Upper lobe of left lung (tissue), 6 donors: ENCODE measurements at regions not wholly inside any gene's neighbourhood (a gene's known extent, or its start where the extent isn't known, plus 50 kb on each side); places are given as distances from the start of the nearest gene placed in this dataset.

ENCODE experiments used
- ATAC-seq, 2 donors: fragments of 200-7000 bp; cut with Tn5 transposase; one replicate each; pipeline ENCODE4 v1.9.1; 2022; ENCODE audit warnings: mild to moderate bottlenecking in 2 of 2, moderate library complexity in 2 of 2; ENCODE audit not compliant: low FRiP score in 2 of 2
- DNase-seq, 2 donors: peaks; one replicate each; pipeline ENCODE4 v3.0.0-alpha.2; 2019 to 2020
- H3K27ac ChIP-seq, 4 donors: fragments of 200-600 bp; sonication (generic); one replicate each; pipeline ENCODE4 v1.5.1; 2016 to 2019
- H3K27me3 ChIP-seq, 4 donors: fragments of 200-600 bp; sonication (generic); one replicate each; pipeline ENCODE4 v1.5.1; 2017 to 2019
- H3K36me3 ChIP-seq, 4 donors: fragments of 200-600 bp; sonication (generic); one replicate each; pipeline ENCODE4 v1.5.1; 2016 to 2019
- H3K4me1 ChIP-seq, 4 donors: fragments of 200-600 bp; sonication (generic); one replicate each; pipeline ENCODE4 v1.5.1; 2018 to 2019
- H3K4me3 ChIP-seq, 4 donors: fragments of 200-600 bp; sonication (generic); one replicate each; pipeline ENCODE4 v1.5.1; 2017 to 2019; ENCODE audit warnings: mild to moderate bottlenecking in 2 of 4, moderate library complexity in 1 of 4
- H3K9me3 ChIP-seq, 4 donors: fragments of 200-600 bp; sonication (generic); one replicate each; pipeline ENCODE4 v1.5.1; 2018 to 2019
- CTCF ChIP-seq, 6 experiments: fragments of 450-650 bp in 4 of 6; fragments of 200-600 bp in 2 of 6; sonication (generic) in 2 of 6; IDR thresholded peaks; one replicate each; pipeline ENCODE4 v1.5.1; 2016 to 2019; ENCODE audit warnings: antibody characterized with exemption in 6 of 6
- EP300 ChIP-seq, 4 donors: sonication (generic); formaldehyde crosslinking; IDR thresholded peaks; one replicate each; pipeline ENCODE4 v1.5.1; 2017; ENCODE audit warnings: antibody characterized with exemption in 4 of 4, control low read depth in 2 of 4
- POLR2A ChIP-seq, 4 donors: fragments of 450-650 bp; IDR thresholded peaks; one replicate each; pipeline ENCODE4 v1.5.1; 2016 to 2017; ENCODE audit warnings: antibody characterized with exemption in 4 of 4, mild to moderate bottlenecking in 2 of 4
- POLR2AphosphoS5 ChIP-seq, 2 donors: sonication (generic); formaldehyde crosslinking; IDR thresholded peaks; one replicate each; pipeline ENCODE4 v1.5.1; 2017; ENCODE audit warnings: antibody characterized with exemption in 2 of 2
- WGBS, 2 donors: methylation state at CpG; one replicate each; pipeline ENCODE4 v1.1.5; 2017 to 2018; 5-methylcytosine and 5-hydroxymethylcytosine counted together
- donor health status: DM: no; HTN: no; CAD: no; lungs with moderate emphysema.
- donor health status: DM: no; HTN: yes; CAD: no; lungs with severe emphysema.

GRCh38 chr2:147027436-147027835 lies 817.4 kb upstream of the ACVR2A start:
- H3K27me3 ChIP-seq: no peaks in the 10 kb centered on the region
- H3K36me3 ChIP-seq: no peaks in the 10 kb centered on the region
- ATAC-seq (no peak), DNase-seq (no peak)
- H3K4me3 ChIP-seq: no peak overlapping the region
- H3K9me3 ChIP-seq: peaks cover 0 to 8% (median 6%) of the 10 kb centered on the region in 4 donors
- TF ChIP-seq POLR2A (IDR thresholded peaks at IDR 0.05) (no peak), POLR2AphosphoS5 (IDR thresholded peaks at IDR 0.05) (no peak), CTCF (IDR thresholded peaks at IDR 0.05) (no peak), EP300 (IDR thresholded peaks at IDR 0.05) (no peak)
- H3K4me1 ChIP-seq: peaks cover 0 to 7% (median 0%) of the 10 kb centered on the region in 4 donors
- WGBS, 2 donors: 42 to 68% methylated on average over 1 of the region's 1 CpG
- no peak overlapping the region for H3K27ac ChIP-seq

GRCh38 chr2:147026664-147027295 lies 818.0 kb upstream of the ACVR2A start:
- H3K27ac ChIP-seq: no peak overlapping the region
- peaks cover 0 to 10% (median 6%) of the 10 kb centered on the region in 4 donors for H3K9me3 ChIP-seq
- no peaks in the 10 kb centered on the region for H3K36me3 ChIP-seq
- 40 to 59% methylated on average over 2 of the region's 2 CpGs for WGBS, 2 donors
- H3K4me3 ChIP-seq: no peak overlapping the region
- ATAC-seq (peak in 1 of 2 donors; percentile 35), DNase-seq (no peak)
- peaks cover 0 to 7% (median 0%) of the 10 kb centered on the region in 4 donors for H3K4me1 ChIP-seq
- TF ChIP-seq POLR2A (IDR thresholded peaks at IDR 0.05): no peak
- peak in 1 of 2 donors; percentile 11 for TF ChIP-seq POLR2AphosphoS5 (IDR thresholded peaks at IDR 0.05)
- TF ChIP-seq CTCF (IDR thresholded peaks at IDR 0.05): no peak
- no peak for TF ChIP-seq EP300 (IDR thresholded peaks at IDR 0.05)
- no peaks in the 10 kb centered on the region for H3K27me3 ChIP-seq

- ATAC-seq (peak in 1 of 2 donors; percentile 60), DNase-seq (no peak)
- Histone ChIP-seq H3K27me3 (no peaks in the 10 kb centered on the region), H3K27ac (no peak overlapping the region), H3K4me3 (no peak overlapping the region), H3K36me3 (no peaks in the 10 kb centered on the region), H3K4me1 (peaks cover 0 to 7% (median 0%) of the 10 kb centered on the region in 4 donors), H3K9me3 (peaks cover 0 to 10% (median 6%) of the 10 kb centered on the region in 4 donors)
- TF ChIP-seq POLR2A (IDR thresholded peaks at IDR 0.05) (no peak), POLR2AphosphoS5 (IDR thresholded peaks at IDR 0.05) (peak in 1 of 2 donors; percentile 15)
- 50% methylated on average over 1 of the region's 1 CpG for WGBS, 2 donors
Observed at GRCh38 chr2:147025646-147026585, 818.9 kb upstream of the ACVR2A start.

GRCh38 chr2:147019311-147019710 lies 825.5 kb upstream of the ACVR2A start:
- TF ChIP-seq POLR2A (IDR thresholded peaks at IDR 0.05): no peak
- no peak for TF ChIP-seq POLR2AphosphoS5 (IDR thresholded peaks at IDR 0.05)
- TF ChIP-seq CTCF (IDR thresholded peaks at IDR 0.05): no peak
- no peak for TF ChIP-seq EP300 (IDR thresholded peaks at IDR 0.05)
- WGBS, 2 donors: 80 to 85% methylated on average over 3 of the region's 3 CpGs
- Histone ChIP-seq H3K36me3 (no peaks in the 10 kb centered on the region), H3K27ac (no peak overlapping the region), H3K9me3 (peaks cover 0 to 10% (median 6%) of the 10 kb centered on the region in 4 donors), H3K4me3 (no peak overlapping the region), H3K4me1 (no peaks in the 10 kb centered on the region), H3K27me3 (no peaks in the 10 kb centered on the region)
- DNase-seq (no peak), ATAC-seq (no peak)

- no peaks in the 10 kb centered on the region for H3K36me3 ChIP-seq
- H3K4me3 ChIP-seq: no peak overlapping the region
- TF ChIP-seq CTCF (IDR thresholded peaks at IDR 0.05) (no peak), EP300 (IDR thresholded peaks at IDR 0.05) (no peak), POLR2A (IDR thresholded peaks at IDR 0.05) (no peak), POLR2AphosphoS5 (IDR thresholded peaks at IDR 0.05) (no peak)
- WGBS, 2 donors: 82 to 90% methylated on average over 6 of the region's 6 CpGs
- H3K27me3 ChIP-seq: no peaks in the 10 kb centered on the region
- ATAC-seq (no peak), DNase-seq (no peak)
- H3K27ac ChIP-seq: no peak overlapping the region
- H3K9me3 ChIP-seq: peaks cover 0 to 9% (median 4%) of the 10 kb centered on the region in 4 donors
- H3K4me1 ChIP-seq: no peaks in the 10 kb centered on the region
Observed at GRCh38 chr2:147017951-147018645, 826.7 kb upstream of the ACVR2A start.
